ENCODE measurements at regions not wholly inside any gene's neighbourhood (a gene's known extent, or its start where the extent isn't known, plus 50 kb on each side); places are given as distances from the start of the nearest gene placed in this dataset.

DNA sequence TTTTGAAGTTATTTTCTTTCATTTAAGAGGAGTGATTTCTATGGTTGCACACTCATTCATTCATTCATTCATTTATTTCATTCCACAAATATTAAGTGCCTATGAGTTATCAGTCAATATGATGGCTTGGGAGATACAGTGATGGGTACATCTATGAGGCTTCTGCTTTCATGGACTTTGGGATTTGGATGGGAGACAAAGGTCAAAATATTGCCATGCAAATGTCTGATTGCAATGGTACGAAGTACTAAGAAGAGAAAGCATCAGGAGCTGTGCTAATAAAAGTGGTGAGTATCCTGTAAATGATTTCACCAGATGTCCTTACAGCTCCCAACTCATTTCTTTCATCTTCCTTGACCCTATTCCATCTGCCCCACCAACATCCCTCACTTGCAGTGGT, 174.4 kb upstream of the MEX3C start (continued):
- TF ChIP-seq ZNF444 (CRISPR knock-in tag; IDR thresholded peaks at IDR 0.05) (no peak), CBFB (CRISPR knock-in tag; IDR thresholded peaks at IDR 0.05) (no peak), TCF7 (IDR thresholded peaks at IDR 0.05; ENCODE audit: borderline replicate concordance) (no peak)

DNA sequence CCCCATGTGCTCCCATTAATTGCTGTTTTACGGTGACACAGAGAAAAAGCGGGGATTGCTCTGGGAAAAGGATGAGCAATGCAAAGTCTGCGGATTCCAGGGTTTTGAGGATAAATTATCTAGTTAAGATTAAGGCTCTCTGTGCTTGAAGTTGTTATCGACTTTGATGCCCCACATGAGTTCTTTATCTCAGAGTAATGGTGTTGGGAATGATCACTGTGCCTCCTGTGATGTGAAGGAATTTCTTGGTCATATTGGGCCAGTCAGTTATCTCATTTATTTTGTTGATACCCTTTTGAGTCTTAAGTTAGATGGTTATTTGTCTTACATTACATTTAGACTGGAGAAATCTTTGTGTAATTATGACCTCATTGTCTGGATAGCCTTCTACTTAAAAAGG, 184.6 kb upstream of the MEX3C start:
- no peaks in the 10 kb centered on the region for H3K9me3 ChIP-seq (replicated peaks; ENCODE audit: control insufficient read depth, insufficient read depth, low read depth, low read length)
- in situ Hi-C loops (cut with MboI), result no loop called here
- H3K36me3 ChIP-seq (ENCODE audit: control insufficient read depth, insufficient read depth, low read length), result no peaks in the 10 kb centered on the region
- no peak for FAIRE-seq
- no peaks in the 10 kb centered on the region for H3K79me2 ChIP-seq (ENCODE audit: control insufficient read depth, insufficient read depth, low read length)
- H3K4me3 ChIP-seq, result no peak overlapping the region
- no peaks in the 10 kb centered on the region for H3K4me1 ChIP-seq (replicated peaks in 1 of 2; ENCODE audit: control insufficient read depth in 2 of 2, insufficient read depth in 2 of 2, low read length in 2 of 2)
- 3% methylated on average over 4 of the region's 4 CpGs for WGBS (ENCODE audit: insufficient coverage, low coverage, missing lambda C conversion rate)
- TF ChIP-seq NRF1 (conservative IDR thresholded peaks at IDR 0.05 in 1 of 2, IDR thresholded peaks at IDR 0.05 in 1 of 2), result no peak
- H3K9ac ChIP-seq (ENCODE audit: insufficient read depth in 1 of 2, low read depth in 2 of 2, low read length in 2 of 2), result no peak overlapping the region
- ChIA-PET POLR2A (no interaction called here), CTCF (ENCODE audit: low intra/inter-chr PET ratio) (no interaction called here)
- H3K27ac ChIP-seq (ENCODE audit: extremely low read depth, low read depth, low read length), result no peak overlapping the region
- intact Hi-C loops (cut with micrococcal nuclease), result loop anchor here (10.0 kb wide), 1 partner anchor 277 kb away; no protein-coding TSS in a partner anchor
- H3K9me1 ChIP-seq (ENCODE audit: control insufficient read depth, insufficient read depth, low read length), result no peaks in the 10 kb centered on the region
- BruUV-seq (replicated peaks), result no TSS peak
- H2AFZ ChIP-seq (ENCODE audit: low read depth, low read length), result no peak overlapping the region
- H4K20me1 ChIP-seq (replicated peaks; ENCODE audit: control insufficient read depth, insufficient read depth, low read length), result no peaks in the 10 kb centered on the region
- H3K4me2 ChIP-seq (ENCODE audit: insufficient read depth, low read length), result no peak overlapping the region
- no peak for ATAC-seq
- DNase-seq (ENCODE audit: extremely low read depth in 1 of 4, low spot score in 3 of 4), result no peak
- H3K27me3 ChIP-seq (ENCODE audit: control insufficient read depth in 2 of 2, insufficient read depth in 2 of 2, low read length in 2 of 2), result no peaks in the 10 kb centered on the region

DNA sequence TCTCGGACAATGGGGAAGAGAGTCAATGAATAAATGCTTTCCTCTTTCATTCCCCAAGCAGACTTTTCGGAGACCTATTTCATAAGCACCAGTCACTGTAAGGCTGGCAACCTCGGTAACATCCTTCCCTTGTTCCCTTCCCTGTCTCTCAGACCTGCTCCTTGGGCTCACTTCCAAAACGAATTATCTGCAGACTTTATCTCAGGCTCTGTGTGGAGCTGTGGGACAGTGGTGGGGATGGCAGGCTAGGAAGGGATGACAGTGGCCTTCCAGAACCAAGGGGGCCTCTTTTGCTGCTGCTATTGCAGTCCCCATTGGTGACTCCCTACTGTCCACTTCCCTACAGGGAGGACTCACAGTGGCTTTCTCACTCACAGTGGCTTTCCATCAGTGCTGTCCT, 185.6 kb upstream of the MEX3C start:
- Histone ChIP-seq H2AFZ (ENCODE audit: low read depth, low read length) (no peak overlapping the region), H3K27ac (ENCODE audit: extremely low read depth, low read depth, low read length) (no peak overlapping the region), H3K4me3 (no peak overlapping the region), H3K9ac (ENCODE audit: insufficient read depth in 1 of 2, low read depth in 2 of 2, low read length in 2 of 2) (no peak overlapping the region), H3K9me3 (replicated peaks; ENCODE audit: control insufficient read depth, insufficient read depth, low read depth, low read length) (no peaks in the 10 kb centered on the region), H3K36me3 (ENCODE audit: control insufficient read depth, insufficient read depth, low read length) (no peaks in the 10 kb centered on the region), H3K27me3 (ENCODE audit: control insufficient read depth in 2 of 2, insufficient read depth in 2 of 2, low read length in 2 of 2) (no peaks in the 10 kb centered on the region), H3K4me2 (ENCODE audit: insufficient read depth, low read length) (no peak overlapping the region), H3K79me2 (ENCODE audit: control insufficient read depth, insufficient read depth, low read length) (no peaks in the 10 kb centered on the region), H4K20me1 (replicated peaks; ENCODE audit: control insufficient read depth, insufficient read depth, low read length) (no peaks in the 10 kb centered on the region), H3K4me1 (replicated peaks in 1 of 2; ENCODE audit: control insufficient read depth in 2 of 2, insufficient read depth in 2 of 2, low read length in 2 of 2) (no peaks in the 10 kb centered on the region), H3K9me1 (ENCODE audit: control insufficient read depth, insufficient read depth, low read length) (no peaks in the 10 kb centered on the region)
- BruUV-seq (replicated peaks), result no TSS peak
- 4% methylated on average over 4 of the region's 4 CpGs for WGBS (ENCODE audit: insufficient coverage, low coverage, missing lambda C conversion rate)
- DNase-seq (ENCODE audit: extremely low read depth in 1 of 4, low spot score in 3 of 4), result no peak
- ChIA-PET CTCF (ENCODE audit: low intra/inter-chr PET ratio) (no interaction called here), POLR2A (no interaction called here)
- ATAC-seq, result no peak
- intact Hi-C loops (cut with micrococcal nuclease) (loop anchor here (10.0 kb wide), 1 partner anchor 278 kb away; no protein-coding TSS in a partner anchor), in situ Hi-C loops (cut with MboI) (no loop called here)
- no peak for FAIRE-seq
- TF ChIP-seq NFE2 (IDR thresholded peaks at IDR 0.05; ENCODE audit: low read depth) (no peak), KAT2B (IDR thresholded peaks at IDR 0.05; ENCODE audit: low read depth, low read length) (no peak), XRCC5 (IDR thresholded peaks at IDR 0.05; ENCODE audit: low read depth, low read length) (no peak)
- TF ChIP-seq, protein P1, sequence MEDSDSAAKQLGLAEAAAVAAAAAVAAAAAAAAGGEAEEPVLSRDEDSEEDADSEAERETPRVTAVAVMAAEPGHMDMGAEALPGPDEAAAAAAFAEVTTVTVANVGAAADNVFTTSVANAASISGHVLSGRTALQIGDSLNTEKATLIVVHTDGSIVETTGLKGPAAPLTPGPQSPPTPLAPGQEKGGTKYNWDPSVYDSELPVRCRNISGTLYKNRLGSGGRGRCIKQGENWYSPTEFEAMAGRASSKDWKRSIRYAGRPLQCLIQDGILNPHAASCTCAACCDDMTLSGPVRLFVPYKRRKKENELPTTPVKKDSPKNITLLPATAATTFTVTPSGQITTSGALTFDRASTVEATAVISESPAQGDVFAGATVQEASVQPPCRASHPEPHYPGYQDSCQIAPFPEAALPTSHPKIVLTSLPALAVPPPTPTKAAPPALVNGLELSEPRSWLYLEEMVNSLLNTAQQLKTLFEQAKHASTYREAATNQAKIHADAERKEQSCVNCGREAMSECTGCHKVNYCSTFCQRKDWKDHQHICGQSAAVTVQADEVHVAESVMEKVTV (CRISPR knock-in tag; IDR thresholded peaks at IDR 0.05), result no peak

Data from K562 (cell line).